H1 (cell line): ENCODE measurements at regions not wholly inside any gene's neighbourhood (a gene's known extent, or its start where the extent isn't known, plus 50 kb on each side); places are given as distances from the start of the nearest gene placed in this dataset.

Experiments used
- CREB1 ChIP-seq: IDR thresholded peaks from 2 replicates; pipeline ENCODE4 v1.6.1; 2012; ENCODE audit warnings: inconsistent platforms
- HDAC2 ChIP-seq, 2 experiments: fragments of 300-600 bp in 1 of 2; sonication (generic) in 1 of 2; IDR thresholded peaks; 2 replicates each; pipeline ENCODE4 v1.6.1; 2011 to 2012; ENCODE audit warnings: low read depth in 2 of 2, low read length in 2 of 2, mild to moderate bottlenecking in 2 of 2, moderate library complexity in 2 of 2, borderline replicate concordance in 1 of 2, inconsistent platforms in 1 of 2
- JUN ChIP-seq: IDR thresholded peaks from 2 replicates; pipeline ENCODE4 v1.6.1; 2011; ENCODE audit warnings: low read depth, mild to moderate bottlenecking, improper control_type of control experiment, low read length
- POLR2A ChIP-seq, 2 experiments: IDR thresholded peaks; 1 replicate in 1 of 2; 2 replicates in 1 of 2; pipeline ENCODE4 v1.6.1; 2011; ENCODE audit warnings: low read depth in 2 of 2, low read length in 2 of 2, mild to moderate bottlenecking in 2 of 2; ENCODE audit errors: control extremely low read depth in 1 of 2
- RAD21 ChIP-seq, 2 experiments: IDR thresholded peaks in 1 of 2; conservative IDR thresholded peaks in 1 of 2; 2 replicates each; pipeline ENCODE4 v1.6.1; 2011; ENCODE audit warnings: low read depth in 2 of 2, low read length in 2 of 2, improper control_type of control experiment in 1 of 2, inconsistent platforms in 1 of 2, mild to moderate bottlenecking in 1 of 2, moderate library complexity in 1 of 2
- SAP30 ChIP-seq: fragments of 300-600 bp; sonication (generic); IDR thresholded peaks from 2 replicates; pipeline ENCODE4 v1.7.1; 2012; ENCODE audit warnings: low read length, moderate library complexity, mild to moderate bottlenecking, inconsistent platforms; ENCODE audit not compliant: insufficient read depth, insufficient replicate concordance
- SIRT6 ChIP-seq: IDR thresholded peaks from one replicate; pipeline ENCODE4 v1.7.1; 2012; ENCODE audit warnings: low read length, inconsistent platforms
- TF ChIP-seq, protein P1 (sequence below), 3 experiments: IDR thresholded peaks; 1 replicate in 2 of 3; 2 replicates in 1 of 3; pipeline versions ENCODE4 v1.5.1 to v1.6.1; 2011; ENCODE audit warnings: low read length in 3 of 3, mild to moderate bottlenecking in 3 of 3, inconsistent platforms in 2 of 3, low read depth in 1 of 3, moderate library complexity in 1 of 3; ENCODE audit not compliant: insufficient read depth in 1 of 3; ENCODE audit errors: control extremely low read depth in 1 of 3
- TF ChIP-seq, protein P2 (sequence below): IDR thresholded peaks from 2 replicates; pipeline ENCODE4 v1.6.1; 2011; ENCODE audit warnings: low read depth, mild to moderate bottlenecking, low read length; ENCODE audit not compliant: insufficient read depth
- TF ChIP-seq, protein P3 (sequence below): IDR thresholded peaks from 2 replicates; pipeline ENCODE4 v1.6.1; 2012; ENCODE audit warnings: low read length, inconsistent platforms
- TF ChIP-seq, protein P4 (sequence below): IDR thresholded peaks from 2 replicates; pipeline ENCODE4 v1.6.1; 2011; ENCODE audit warnings: low read length, improper control_type of control experiment

DNA sequence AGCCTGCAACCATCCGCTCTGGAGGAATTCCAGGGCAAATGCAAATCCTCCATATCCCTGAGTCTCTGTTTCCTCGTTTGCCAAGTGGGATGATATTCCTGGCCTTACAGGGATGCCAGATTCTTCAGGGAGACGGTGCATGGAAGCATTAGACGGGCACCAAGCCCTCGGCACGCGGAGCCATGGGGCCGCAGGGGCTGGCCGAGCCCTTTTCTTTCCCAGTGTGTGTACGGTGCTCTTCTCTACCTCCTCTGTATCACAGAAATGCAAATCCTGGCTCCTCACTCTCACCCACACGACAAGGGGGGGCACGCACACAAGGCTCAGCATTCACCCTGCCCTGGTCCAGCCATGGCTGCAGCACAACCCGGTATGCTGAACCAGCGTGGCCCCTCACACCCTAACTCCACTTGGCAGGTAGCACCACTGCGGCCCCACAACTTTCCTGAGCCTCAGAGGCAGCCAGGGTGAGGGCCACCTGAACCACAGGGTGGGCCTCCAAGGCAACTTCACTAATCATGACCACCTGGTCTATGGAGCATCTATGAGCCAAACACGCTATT, 64.1 kb upstream of the SALL3 start:
- TF ChIP-seq, protein P1, sequence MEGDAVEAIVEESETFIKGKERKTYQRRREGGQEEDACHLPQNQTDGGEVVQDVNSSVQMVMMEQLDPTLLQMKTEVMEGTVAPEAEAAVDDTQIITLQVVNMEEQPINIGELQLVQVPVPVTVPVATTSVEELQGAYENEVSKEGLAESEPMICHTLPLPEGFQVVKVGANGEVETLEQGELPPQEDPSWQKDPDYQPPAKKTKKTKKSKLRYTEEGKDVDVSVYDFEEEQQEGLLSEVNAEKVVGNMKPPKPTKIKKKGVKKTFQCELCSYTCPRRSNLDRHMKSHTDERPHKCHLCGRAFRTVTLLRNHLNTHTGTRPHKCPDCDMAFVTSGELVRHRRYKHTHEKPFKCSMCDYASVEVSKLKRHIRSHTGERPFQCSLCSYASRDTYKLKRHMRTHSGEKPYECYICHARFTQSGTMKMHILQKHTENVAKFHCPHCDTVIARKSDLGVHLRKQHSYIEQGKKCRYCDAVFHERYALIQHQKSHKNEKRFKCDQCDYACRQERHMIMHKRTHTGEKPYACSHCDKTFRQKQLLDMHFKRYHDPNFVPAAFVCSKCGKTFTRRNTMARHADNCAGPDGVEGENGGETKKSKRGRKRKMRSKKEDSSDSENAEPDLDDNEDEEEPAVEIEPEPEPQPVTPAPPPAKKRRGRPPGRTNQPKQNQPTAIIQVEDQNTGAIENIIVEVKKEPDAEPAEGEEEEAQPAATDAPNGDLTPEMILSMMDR (IDR thresholded peaks at IDR 0.05; ENCODE audit: control extremely low read depth in 1 of 3, insufficient read depth in 1 of 3, low read depth in 1 of 3, low read length in 3 of 3): no peak
- TF ChIP-seq RAD21 (IDR thresholded peaks at IDR 0.05 in 1 of 2, conservative IDR thresholded peaks at IDR 0.05 in 1 of 2; ENCODE audit: low read depth in 2 of 2, low read length in 2 of 2): no peak
- no peak for TF ChIP-seq POLR2A (IDR thresholded peaks at IDR 0.05; ENCODE audit: control extremely low read depth in 1 of 2, low read depth in 2 of 2, low read length in 2 of 2)
- TF ChIP-seq, protein P2, sequence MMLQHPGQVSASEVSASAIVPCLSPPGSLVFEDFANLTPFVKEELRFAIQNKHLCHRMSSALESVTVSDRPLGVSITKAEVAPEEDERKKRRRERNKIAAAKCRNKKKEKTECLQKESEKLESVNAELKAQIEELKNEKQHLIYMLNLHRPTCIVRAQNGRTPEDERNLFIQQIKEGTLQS: no peak
- TF ChIP-seq, protein P3, sequence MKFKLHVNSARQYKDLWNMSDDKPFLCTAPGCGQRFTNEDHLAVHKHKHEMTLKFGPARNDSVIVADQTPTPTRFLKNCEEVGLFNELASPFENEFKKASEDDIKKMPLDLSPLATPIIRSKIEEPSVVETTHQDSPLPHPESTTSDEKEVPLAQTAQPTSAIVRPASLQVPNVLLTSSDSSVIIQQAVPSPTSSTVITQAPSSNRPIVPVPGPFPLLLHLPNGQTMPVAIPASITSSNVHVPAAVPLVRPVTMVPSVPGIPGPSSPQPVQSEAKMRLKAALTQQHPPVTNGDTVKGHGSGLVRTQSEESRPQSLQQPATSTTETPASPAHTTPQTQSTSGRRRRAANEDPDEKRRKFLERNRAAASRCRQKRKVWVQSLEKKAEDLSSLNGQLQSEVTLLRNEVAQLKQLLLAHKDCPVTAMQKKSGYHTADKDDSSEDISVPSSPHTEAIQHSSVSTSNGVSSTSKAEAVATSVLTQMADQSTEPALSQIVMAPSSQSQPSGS: no peak
- TF ChIP-seq, protein P4, sequence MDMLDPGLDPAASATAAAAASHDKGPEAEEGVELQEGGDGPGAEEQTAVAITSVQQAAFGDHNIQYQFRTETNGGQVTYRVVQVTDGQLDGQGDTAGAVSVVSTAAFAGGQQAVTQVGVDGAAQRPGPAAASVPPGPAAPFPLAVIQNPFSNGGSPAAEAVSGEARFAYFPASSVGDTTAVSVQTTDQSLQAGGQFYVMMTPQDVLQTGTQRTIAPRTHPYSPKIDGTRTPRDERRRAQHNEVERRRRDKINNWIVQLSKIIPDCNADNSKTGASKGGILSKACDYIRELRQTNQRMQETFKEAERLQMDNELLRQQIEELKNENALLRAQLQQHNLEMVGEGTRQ: no peak
- TF ChIP-seq CREB1: no peak
- TF ChIP-seq SIRT6: no peak
- no peak for TF ChIP-seq HDAC2 (IDR thresholded peaks at IDR 0.05; ENCODE audit: borderline replicate concordance in 1 of 2, low read depth in 2 of 2, low read length in 2 of 2)
- TF ChIP-seq SAP30: no peak
- no peak for TF ChIP-seq JUN
